Transverse colon (tissue), 4 donors: ENCODE measurements at regions not wholly inside any gene's neighbourhood (a gene's known extent, or its start where the extent isn't known, plus 50 kb on each side); places are given as distances from the start of the nearest gene placed in this dataset.

Source experiments
- EP300 ChIP-seq: sonication (generic); formaldehyde crosslinking; IDR thresholded peaks from one replicate; pipeline ENCODE4 v1.6.1; 2017; ENCODE audit warnings: antibody characterized with exemption, low read depth
- POLR2A ChIP-seq: fragments of 450-650 bp; IDR thresholded peaks from one replicate; pipeline ENCODE4 v1.6.1; 2016; ENCODE audit warnings: antibody characterized with exemption, mild to moderate bottlenecking, moderate library complexity
- POLR2AphosphoS5 ChIP-seq, 3 donors: sonication (generic); formaldehyde crosslinking; IDR thresholded peaks; one replicate each; pipeline ENCODE4 v1.6.1; 2016; ENCODE audit warnings: antibody characterized with exemption in 3 of 3
- TF ChIP-seq, protein P1 (sequence below), 5 experiments: fragments of 200-600 bp in 3 of 5; fragments of 450-650 bp in 2 of 5; sonication (generic) in 3 of 5; IDR thresholded peaks; 1 replicate in 2 of 5; 2 replicates in 3 of 5; pipeline ENCODE4 v1.5.1; 2016 to 2017; ENCODE audit warnings: antibody characterized with exemption in 5 of 5, inconsistent platforms in 3 of 5, mild to moderate bottlenecking in 2 of 5, moderate library complexity in 1 of 5

DNA sequence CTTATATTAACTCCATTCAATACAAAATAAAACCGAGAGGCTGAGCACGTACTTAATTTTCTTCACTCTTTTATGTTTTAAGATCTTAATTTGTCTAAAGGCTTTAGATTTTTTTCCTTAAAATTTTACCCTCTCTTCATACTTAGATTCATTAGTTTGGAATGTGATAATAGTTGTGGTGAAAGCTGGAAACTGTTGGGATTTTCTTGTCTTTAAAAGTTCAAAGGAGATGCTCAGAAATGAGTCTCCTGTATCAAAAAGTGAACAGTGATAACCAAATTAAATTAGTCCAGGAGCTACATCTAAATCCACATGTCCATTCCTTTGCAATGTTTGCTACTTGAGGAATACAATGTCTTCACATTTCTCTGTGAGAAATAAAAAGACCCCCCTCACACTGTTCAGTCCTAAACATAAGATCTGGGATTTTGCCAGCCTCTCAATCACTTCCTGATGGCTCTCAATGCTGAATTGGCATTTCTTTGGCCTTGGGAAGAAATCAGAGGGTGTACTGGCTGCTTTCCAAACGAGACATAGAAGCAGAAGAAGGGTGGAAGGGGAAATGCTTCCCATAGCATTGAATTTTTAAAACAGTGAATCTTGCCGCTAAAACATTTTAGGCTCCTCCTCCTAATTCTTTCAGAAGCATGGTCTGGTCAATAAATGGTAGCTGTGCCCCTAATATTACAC lies 245.0 kb downstream of the SHOX2 start:
- TF ChIP-seq, protein P1, sequence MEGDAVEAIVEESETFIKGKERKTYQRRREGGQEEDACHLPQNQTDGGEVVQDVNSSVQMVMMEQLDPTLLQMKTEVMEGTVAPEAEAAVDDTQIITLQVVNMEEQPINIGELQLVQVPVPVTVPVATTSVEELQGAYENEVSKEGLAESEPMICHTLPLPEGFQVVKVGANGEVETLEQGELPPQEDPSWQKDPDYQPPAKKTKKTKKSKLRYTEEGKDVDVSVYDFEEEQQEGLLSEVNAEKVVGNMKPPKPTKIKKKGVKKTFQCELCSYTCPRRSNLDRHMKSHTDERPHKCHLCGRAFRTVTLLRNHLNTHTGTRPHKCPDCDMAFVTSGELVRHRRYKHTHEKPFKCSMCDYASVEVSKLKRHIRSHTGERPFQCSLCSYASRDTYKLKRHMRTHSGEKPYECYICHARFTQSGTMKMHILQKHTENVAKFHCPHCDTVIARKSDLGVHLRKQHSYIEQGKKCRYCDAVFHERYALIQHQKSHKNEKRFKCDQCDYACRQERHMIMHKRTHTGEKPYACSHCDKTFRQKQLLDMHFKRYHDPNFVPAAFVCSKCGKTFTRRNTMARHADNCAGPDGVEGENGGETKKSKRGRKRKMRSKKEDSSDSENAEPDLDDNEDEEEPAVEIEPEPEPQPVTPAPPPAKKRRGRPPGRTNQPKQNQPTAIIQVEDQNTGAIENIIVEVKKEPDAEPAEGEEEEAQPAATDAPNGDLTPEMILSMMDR (IDR thresholded peaks at IDR 0.05): no peak
- TF ChIP-seq EP300 (no peak), POLR2AphosphoS5 (IDR thresholded peaks at IDR 0.05) (no peak), POLR2A (no peak)
